PFSK-1 (cell line): ENCODE measurements at regions not wholly inside any gene's neighbourhood (a gene's known extent, or its start where the extent isn't known, plus 50 kb on each side); places are given as distances from the start of the nearest gene placed in this dataset.

Source experiments
- FOXP2 ChIP-seq: optimal IDR thresholded peaks from 2 replicates; pipeline ENCODE3; 2011; ENCODE audit warnings: borderline replicate concordance, control low read depth, inconsistent platforms; ENCODE audit not compliant: insufficient read depth; ENCODE audit errors: extremely low read length, extremely low read depth
- POLR2AphosphoS5 ChIP-seq: IDR thresholded peaks from 2 replicates; pipeline ENCODE4 v1.6.1; 2012; ENCODE audit warnings: low read depth, mild to moderate bottlenecking, control low read depth, low read length, moderate library complexity
- REST ChIP-seq, 2 experiments: IDR thresholded peaks; 2 replicates each; pipeline versions ENCODE4 v1.6.1 to v1.8.0; 2011 to 2012; ENCODE audit warnings: low read depth in 2 of 2, low read length in 2 of 2, control low read depth in 1 of 2, inconsistent platforms in 1 of 2, mild to moderate bottlenecking in 1 of 2, moderate library complexity in 1 of 2; ENCODE audit not compliant: insufficient read depth in 1 of 2
- SIN3A ChIP-seq: IDR thresholded peaks from 2 replicates; pipeline ENCODE4 v1.6.1; 2012; ENCODE audit warnings: mild to moderate bottlenecking, low read length, moderate library complexity, borderline replicate concordance; ENCODE audit not compliant: insufficient read depth
- TAF1 ChIP-seq: IDR thresholded peaks from 2 replicates; pipeline ENCODE4 v1.6.1; 2012; ENCODE audit warnings: low read length, control low read depth, borderline replicate concordance; ENCODE audit not compliant: insufficient read depth

GRCh38 chr13:29917650-29918049 is 67.2 kb upstream of the UBL3 start:
- TF ChIP-seq POLR2AphosphoS5 (no peak), SIN3A (no peak), TAF1 (no peak), FOXP2 (no peak), REST (IDR thresholded peaks at IDR 0.05; ENCODE audit: insufficient read depth in 1 of 2, low read depth in 2 of 2, low read length in 2 of 2) (no peak)

GRCh38 chr13:29914581-29914980 is 64.2 kb upstream of the UBL3 start:
- TF ChIP-seq REST (IDR thresholded peaks at IDR 0.05; ENCODE audit: insufficient read depth in 1 of 2, low read depth in 2 of 2, low read length in 2 of 2) (no peak), FOXP2 (no peak), TAF1 (no peak), SIN3A (no peak), POLR2AphosphoS5 (no peak)

GRCh38 chr13:29911781-29912418 is 61.5 kb upstream of the UBL3 start:
- no peak for TF ChIP-seq FOXP2
- no peak for TF ChIP-seq TAF1
- no peak for TF ChIP-seq POLR2AphosphoS5
- TF ChIP-seq REST (IDR thresholded peaks at IDR 0.05; ENCODE audit: insufficient read depth in 1 of 2, low read depth in 2 of 2, low read length in 2 of 2) = no peak
- TF ChIP-seq SIN3A = no peak

GRCh38 chr13:29909975-29910674 is 59.7 kb upstream of the UBL3 start:
- TF ChIP-seq REST (IDR thresholded peaks at IDR 0.05; ENCODE audit: insufficient read depth in 1 of 2, low read depth in 2 of 2, low read length in 2 of 2) (no peak), SIN3A (no peak), TAF1 (no peak), FOXP2 (no peak)
